AG04449 (cell line): ENCODE measurements at regions not wholly inside any gene's neighbourhood (a gene's known extent, or its start where the extent isn't known, plus 50 kb on each side); places are given as distances from the start of the nearest gene placed in this dataset.

ENCODE experiments used
- CTCF ChIA-PET: fragments of 350-600 bp; formaldehyde crosslinking; extraction: SDS; loops from one replicate; lab custom pipeline; 2021; ENCODE audit warnings: antibody characterized with exemption; lab: Yijun Ruan, JAX
- POLR2A ChIA-PET: fragments of 400-600, 350-600 bp; formaldehyde crosslinking; extraction: SDS; loops from one replicate; lab custom pipeline; 2020; ENCODE audit warnings: antibody characterized with exemption, inconsistent platforms; lab: Yijun Ruan, JAX
- DNase-seq: peaks from one replicate; pipeline ENCODE4 v3.0.0-alpha.2; 2010; ENCODE audit warnings: low read depth, low spot score
- H3K4me3 ChIP-seq: 2 replicates; pipeline ENCODE4 v1.5.1; 2011; ENCODE audit warnings: low read depth, mild to moderate bottlenecking, control low read depth, low read length
- TF ChIP-seq, protein P1 (sequence below): IDR thresholded peaks from one replicate; pipeline ENCODE4 v1.5.1; 2011; ENCODE audit warnings: mild to moderate bottlenecking, moderate library complexity, low read length, control low read depth, inconsistent platforms; ENCODE audit not compliant: insufficient read depth; ENCODE audit errors: missing control alignments

- DNase-seq, result no peak
- no peak overlapping the region for H3K4me3 ChIP-seq
- TF ChIP-seq, protein P1, sequence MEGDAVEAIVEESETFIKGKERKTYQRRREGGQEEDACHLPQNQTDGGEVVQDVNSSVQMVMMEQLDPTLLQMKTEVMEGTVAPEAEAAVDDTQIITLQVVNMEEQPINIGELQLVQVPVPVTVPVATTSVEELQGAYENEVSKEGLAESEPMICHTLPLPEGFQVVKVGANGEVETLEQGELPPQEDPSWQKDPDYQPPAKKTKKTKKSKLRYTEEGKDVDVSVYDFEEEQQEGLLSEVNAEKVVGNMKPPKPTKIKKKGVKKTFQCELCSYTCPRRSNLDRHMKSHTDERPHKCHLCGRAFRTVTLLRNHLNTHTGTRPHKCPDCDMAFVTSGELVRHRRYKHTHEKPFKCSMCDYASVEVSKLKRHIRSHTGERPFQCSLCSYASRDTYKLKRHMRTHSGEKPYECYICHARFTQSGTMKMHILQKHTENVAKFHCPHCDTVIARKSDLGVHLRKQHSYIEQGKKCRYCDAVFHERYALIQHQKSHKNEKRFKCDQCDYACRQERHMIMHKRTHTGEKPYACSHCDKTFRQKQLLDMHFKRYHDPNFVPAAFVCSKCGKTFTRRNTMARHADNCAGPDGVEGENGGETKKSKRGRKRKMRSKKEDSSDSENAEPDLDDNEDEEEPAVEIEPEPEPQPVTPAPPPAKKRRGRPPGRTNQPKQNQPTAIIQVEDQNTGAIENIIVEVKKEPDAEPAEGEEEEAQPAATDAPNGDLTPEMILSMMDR, result no peak
- ChIA-PET CTCF (no interaction called here), POLR2A (no interaction called here)
These were observed 508.4 kb upstream of the ZEB2 start for GRCh38 chr2:145028101-145028920.

DNA sequence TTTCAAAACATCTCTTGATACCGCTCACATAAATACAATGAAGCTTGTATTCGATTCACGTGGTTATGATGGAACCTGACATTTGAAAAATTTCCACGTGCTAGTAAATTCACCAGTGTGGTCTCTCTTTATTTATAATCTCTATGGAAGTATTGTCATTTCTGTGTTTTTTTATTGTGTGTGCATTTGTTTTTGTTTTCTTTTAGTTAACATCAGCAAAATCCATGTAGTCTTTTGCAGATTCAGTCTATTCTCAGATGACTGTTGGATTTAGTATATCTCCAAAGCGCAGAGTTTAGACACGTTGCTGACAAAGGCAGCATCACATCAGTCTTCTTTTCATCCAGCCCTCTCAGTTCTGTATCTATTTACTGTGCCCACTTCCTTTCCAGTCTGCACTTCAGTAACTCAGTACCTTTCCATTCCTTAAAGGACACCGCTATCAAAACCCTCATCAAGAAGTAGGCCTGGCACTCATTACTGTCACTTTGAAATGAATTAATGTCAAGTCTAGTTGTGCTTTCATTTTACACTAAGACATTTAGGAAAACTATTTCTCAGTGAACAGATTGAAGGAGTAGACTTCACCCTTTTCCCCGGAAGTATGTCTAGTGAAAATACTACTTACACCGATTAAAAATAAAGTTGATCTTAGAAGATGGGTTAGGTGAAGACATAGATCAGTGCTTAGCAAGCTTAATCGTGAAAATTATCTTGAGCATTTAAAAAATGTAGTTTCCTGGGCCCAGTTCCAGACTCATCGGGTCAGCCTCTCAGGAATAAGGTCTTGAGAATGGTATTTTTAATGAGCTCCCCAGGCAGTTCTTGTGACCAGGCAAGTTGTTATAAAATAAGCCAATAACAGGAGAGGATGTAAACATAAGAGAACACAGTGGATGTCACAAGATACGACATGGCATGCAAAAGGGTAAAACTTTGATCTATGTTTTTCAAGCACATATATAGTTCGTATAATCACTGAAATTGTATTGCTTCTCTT lies 506.8 kb upstream of the ZEB2 start:
- ChIA-PET CTCF (interaction anchor here (0.8 kb wide), 1 partner anchor 9 kb away, joined by 3 read pairs; no protein-coding TSS in a partner anchor), POLR2A (no interaction called here)
- no peak for DNase-seq
- TF ChIP-seq, protein P1, result no peak
- no peak overlapping the region for H3K4me3 ChIP-seq

DNA sequence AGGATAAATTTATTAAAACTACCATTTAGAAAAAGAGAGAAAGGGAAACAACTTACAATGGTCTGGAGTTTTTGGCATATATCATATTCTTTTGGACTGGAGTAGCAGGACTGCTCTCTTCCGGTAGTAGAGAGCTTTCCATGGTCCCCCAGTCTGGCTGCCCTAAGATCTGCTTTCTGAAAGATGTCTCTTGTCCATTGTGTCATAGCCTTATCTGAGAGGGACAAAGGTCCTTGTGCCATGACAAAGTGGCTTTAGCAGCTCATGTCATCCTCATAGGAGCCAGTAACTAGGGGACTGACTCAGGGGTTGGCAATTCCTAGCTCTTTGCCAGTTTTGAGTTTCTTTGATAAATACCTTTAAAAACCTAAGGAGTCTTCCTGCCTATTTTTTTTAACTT lies 505.5 kb upstream of the ZEB2 start:
- no peak overlapping the region for H3K4me3 ChIP-seq
- TF ChIP-seq, protein P1, result no peak
- CTCF ChIA-PET, result no interaction called here
- POLR2A ChIA-PET, result no interaction called here
- DNase-seq, result no peak

DNA sequence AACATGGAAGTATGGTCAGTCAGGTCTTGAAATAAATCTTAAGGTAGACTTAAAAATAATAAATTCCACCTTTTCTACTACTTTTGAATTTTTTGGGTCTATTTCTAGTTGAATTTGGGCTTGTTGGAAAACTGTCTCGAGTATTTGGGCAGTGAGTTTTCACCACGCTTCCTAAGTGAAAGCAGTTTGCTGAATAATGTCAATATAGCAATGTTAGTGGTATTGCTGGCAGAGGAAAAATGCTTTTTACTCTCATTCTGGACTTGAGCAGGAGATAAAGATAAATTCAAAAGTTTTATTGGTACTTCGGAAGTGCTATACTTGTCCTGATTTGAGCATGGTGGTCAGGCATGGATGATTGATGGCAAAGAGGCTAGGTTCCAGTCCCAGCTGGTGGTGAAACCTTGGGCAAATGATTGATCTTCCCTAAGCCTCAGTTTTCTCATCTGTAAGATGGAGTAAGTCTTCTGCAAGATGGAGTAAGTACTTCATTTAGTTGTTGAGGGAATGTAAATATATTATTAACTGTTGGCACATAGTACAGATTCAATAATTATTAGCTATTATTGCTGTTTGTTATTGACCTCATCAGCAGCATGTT lies 503.5 kb upstream of the ZEB2 start:
- no peak for DNase-seq
- ChIA-PET POLR2A (interaction anchor here (0.6 to 1.3 kb wide), 2 partner anchors 16 to 263 kb away, joined by 3 to 5 read pairs; no protein-coding TSS in a partner anchor), CTCF (interaction anchor here (0.9 kb wide), 1 partner anchor 16 kb away, joined by 4 read pairs; no protein-coding TSS in a partner anchor)
- no peak overlapping the region for H3K4me3 ChIP-seq
- TF ChIP-seq, protein P1, result no peak

DNA sequence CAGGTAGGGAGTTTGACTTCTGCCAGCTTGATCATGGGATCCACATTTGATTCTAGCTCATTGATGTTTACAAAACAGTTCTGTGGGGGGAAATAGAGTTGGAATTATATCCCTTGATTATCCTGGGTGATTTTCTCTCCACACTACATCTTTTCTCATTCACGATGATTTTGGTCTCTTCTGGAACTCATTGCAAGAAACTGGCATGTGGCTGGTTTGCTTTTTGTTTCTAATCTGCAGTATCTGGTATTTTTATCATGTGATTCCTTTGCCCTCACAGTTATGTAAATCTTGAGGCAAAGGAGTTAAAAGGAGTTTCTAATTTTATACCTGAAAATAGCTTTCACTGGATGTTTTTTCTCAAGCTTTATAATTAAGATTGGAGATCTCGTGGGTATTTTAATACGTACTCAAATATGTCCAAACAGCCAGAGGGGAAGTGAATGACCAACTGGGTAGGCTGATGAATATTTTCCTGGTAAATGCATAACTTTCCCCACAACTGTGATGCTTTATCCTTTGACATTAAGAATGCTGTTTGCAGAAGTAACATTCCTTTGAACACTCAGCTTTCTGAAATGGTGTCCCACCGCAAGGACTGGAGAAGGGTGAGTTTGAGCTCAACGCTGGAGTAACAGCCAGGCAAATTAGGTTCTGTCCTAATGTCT lies 502.9 kb upstream of the ZEB2 start:
- TF ChIP-seq, protein P1, result no peak
- POLR2A ChIA-PET, result interaction anchor here (0.6 to 1.3 kb wide), 2 partner anchors 16 to 263 kb away, joined by 3 to 5 read pairs; no protein-coding TSS in a partner anchor
- no peak overlapping the region for H3K4me3 ChIP-seq
- CTCF ChIA-PET, result interaction anchor here (0.9 to 1.1 kb wide), 2 partner anchors 9 to 16 kb away, joined by 4 read pairs; no protein-coding TSS in a partner anchor
- peak; percentile 79 for DNase-seq
